HG03575 (cell line): ENCODE measurements at regions not wholly inside any gene's neighbourhood (a gene's known extent, or its start where the extent isn't known, plus 50 kb on each side); places are given as distances from the start of the nearest gene placed in this dataset.
"Not testable (repeated sequence)": the region's sequence is repeated elsewhere in the genome, so short reads cannot be mapped to it uniquely, and the experiment has no call there.

Experiments
- ATAC-seq: cut with Tn5 transposase; IDR thresholded peaks from one replicate; pipeline ENCODE4 v1.9.1; 2021; ENCODE audit not compliant: unreplicated experiment, insufficient number of reproducible peaks, low FRiP score; ENCODE audit errors: extremely low read depth

GRCh38 chr2:87633287-87633963 is 114.5 kb upstream of the PLGLB2 start:
- ATAC-seq = not testable (repeated sequence)

DNA sequence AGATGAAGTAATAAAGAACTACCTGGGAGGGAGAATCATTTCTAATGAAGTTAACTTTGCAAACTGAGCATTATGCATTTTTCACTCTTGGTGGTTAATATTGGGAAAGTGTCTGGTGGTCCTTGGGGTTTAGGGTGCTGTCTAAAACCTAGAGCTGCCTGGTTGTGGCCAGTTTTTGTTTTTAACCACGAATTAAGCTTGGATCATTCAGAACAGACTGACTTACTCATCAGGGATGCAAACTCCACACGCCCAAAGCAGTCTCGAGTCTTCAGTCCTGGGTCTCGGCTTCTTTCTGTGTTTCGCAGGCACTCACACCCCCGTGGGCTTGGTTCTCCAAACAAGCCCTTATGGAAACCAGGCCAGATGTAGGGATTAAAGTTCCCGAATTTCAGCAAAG is 113.8 kb upstream of the PLGLB2 start:
- ATAC-seq = not testable (repeated sequence)

DNA sequence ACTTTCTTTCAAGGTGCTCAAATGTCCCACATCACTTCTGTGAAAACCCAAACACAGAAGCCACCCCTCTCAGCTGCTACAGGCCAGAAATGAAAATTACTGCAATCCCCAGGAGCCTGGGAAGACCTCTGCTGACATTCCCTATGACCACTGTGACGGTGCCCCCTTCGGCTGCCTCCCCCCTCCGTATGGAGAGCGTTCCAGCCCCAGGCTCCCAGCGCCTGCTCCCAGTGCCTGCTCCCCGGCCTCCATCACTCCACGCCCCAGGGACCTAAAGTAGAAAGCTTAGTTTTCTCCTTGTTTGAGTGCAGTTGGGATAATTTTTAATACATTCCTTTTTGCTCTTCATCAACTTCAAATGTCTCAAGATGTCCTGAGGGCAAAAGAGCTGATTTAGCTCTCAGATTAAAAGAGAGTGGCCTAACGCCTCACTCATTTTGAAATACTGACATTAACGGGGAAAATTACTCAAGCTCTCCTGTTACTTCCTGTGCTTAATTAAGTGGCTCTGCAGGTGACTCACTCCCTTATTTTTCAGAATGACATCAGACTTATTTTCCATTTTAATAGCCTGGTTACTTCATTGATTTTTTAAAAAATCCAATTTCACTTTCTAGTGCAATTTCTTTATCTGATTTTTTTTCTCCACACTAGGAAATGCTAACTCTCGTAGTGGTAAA is 112.8 kb upstream of the PLGLB2 start:
- not testable (repeated sequence) for ATAC-seq

GRCh38 chr2:87636246-87636645 is 111.6 kb upstream of the PLGLB2 start:
- ATAC-seq = not testable (repeated sequence)

DNA sequence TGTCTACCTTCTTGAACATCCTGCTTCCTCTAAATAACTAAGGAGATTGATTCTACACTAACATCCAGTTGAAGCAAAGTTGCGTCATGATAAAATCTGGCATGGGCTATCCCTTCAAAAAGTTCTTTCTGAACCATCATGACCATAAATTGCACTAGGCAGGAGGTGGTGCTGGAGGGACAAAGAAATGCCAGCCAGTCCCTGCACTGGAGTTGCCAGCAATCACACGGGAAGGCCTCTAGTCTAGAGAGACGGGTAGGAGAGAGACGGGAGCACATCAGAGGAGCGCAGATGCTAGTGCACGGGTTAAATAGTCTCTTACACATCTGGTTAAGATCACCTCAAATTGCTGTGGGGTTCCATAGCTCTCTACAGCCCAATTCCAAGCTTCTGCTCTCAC is 111.2 kb upstream of the PLGLB2 start:
- not testable (repeated sequence) for ATAC-seq

DNA sequence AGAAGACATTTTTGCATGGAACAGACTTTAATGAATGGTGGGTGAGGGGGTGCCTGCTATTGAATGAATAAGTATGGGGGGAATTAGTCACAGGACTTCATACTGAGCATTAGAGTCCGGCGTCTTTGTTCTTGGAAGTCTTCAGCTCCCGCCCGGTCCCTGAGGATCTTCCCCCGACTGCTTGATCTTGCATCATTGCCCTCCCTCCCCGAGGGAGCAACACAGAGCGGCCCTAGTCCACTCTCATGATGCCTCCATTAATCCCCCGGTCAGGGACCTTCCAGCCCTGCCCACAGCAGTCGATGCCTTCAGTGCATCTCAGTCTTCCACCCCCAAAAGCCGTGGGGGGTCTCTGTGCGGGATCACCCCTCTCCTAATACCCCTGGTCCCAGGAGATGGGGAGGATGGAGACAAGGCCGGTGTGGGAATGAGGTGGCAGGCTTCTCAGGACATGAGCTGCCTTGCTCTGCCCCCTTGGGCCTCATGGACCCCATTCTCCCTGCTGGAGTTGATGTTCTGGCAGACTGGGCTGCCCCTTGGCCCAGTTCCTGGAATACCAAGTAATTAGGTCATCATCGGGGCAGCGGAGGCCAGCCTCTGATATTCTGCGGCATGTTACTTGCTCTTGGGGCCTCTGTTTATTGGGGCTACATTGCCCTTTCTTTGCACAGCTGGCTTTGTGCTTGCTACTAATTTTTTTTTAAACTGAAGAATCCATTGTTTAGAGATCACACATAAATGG is 110.5 kb upstream of the PLGLB2 start:
- ATAC-seq = not testable (repeated sequence)

- not testable (repeated sequence) for ATAC-seq
Measured at GRCh38 chr2:87638114-87638807, 109.6 kb upstream of the PLGLB2 start.

- ATAC-seq = not testable (repeated sequence)
Measured at GRCh38 chr2:87638872-87639271, 109.0 kb upstream of the PLGLB2 start.

GRCh38 chr2:87639801-87640440 is 108.0 kb upstream of the PLGLB2 start:
- not testable (repeated sequence) for ATAC-seq

DNA sequence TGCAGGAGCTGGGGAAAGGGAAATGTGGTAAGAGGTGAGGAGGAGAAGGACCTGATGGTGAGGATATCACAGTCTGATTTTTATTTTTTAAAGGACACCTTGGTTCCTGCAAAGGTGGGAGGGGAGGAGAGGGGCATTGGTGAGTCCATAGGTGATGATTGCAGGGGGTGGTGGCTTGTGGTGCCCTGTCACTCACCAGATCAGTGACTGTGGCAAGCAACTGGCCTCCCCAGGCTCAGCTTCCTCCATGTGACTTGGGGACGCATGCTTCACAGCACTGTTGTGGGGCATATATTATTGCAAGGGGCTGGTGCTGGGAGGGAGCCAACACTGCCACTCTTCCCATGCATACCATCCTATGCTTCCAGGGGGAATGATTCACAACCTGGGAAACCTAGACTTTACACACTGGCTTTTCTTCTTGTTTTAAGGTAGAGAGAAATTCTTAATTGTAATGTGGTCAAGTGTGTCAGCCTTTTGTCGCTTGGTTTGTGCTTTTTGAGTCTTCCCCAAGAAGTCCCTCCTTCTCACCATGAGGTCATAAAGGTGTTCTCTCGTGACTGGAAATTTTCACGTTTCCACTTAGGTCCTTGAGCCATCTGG is 106.8 kb upstream of the PLGLB2 start:
- ATAC-seq = not testable (repeated sequence)

- not testable (repeated sequence) for ATAC-seq
Measured at GRCh38 chr2:87643165-87643564, 104.7 kb upstream of the PLGLB2 start.

- not testable (repeated sequence) for ATAC-seq
Measured at GRCh38 chr2:87647737-87648498, 100.0 kb upstream of the PLGLB2 start.

- not testable (repeated sequence) for ATAC-seq
Measured at GRCh38 chr2:87648815-87649214, 99.1 kb upstream of the PLGLB2 start.

GRCh38 chr2:87649871-87650270 is 98.0 kb upstream of the PLGLB2 start:
- not testable (repeated sequence) for ATAC-seq

DNA sequence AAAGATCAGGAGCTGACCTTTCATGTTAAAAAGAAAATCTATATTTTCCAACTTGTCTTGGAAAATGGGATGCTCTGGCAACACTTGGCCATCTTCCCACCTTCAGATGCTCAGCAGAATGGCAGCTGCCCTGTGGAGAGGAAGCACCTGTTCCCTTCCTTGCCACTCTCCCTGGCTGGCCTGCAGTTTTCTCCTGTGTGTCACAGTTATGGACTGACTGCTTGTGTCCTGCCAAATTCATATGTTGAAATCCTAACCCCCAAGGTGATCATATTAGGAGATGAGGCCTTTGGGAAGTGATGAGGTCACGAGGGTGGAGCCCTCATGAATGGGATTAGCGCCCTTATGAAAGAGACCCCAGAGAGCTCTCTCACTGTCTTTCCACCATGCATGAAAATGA is 97.0 kb upstream of the PLGLB2 start:
- ATAC-seq = not testable (repeated sequence)

DNA sequence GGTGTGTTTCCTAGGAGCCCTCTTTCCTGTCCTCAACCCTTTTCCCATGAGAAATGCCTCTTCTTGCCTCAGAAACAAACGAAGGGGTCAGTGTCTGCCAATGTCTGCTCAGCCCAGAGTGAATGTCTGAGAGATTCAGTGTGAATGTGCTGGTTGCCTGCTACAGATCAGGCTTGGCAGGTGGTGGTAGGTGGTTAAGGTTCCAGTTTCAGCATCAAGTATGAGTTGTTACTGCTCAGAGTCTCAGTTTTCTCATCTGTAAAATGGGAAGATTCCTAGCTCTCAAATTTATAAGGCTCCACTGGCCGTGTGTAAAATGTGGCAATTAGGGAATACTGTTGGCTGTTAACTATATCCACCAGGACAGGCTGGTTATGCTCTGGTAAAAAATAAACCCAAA is 96.3 kb upstream of the PLGLB2 start:
- not testable (repeated sequence) for ATAC-seq

- ATAC-seq = not testable (repeated sequence)
Measured at GRCh38 chr2:87653373-87653772, 94.5 kb upstream of the PLGLB2 start.
